ENCODE measurements at regions not wholly inside any gene's neighbourhood (a gene's known extent, or its start where the extent isn't known, plus 50 kb on each side); places are given as distances from the start of the nearest gene placed in this dataset.
"Not testable (repeated sequence)": the region's sequence is repeated elsewhere in the genome, so short reads cannot be mapped to it uniquely, and the experiment has no call there.

DNA sequence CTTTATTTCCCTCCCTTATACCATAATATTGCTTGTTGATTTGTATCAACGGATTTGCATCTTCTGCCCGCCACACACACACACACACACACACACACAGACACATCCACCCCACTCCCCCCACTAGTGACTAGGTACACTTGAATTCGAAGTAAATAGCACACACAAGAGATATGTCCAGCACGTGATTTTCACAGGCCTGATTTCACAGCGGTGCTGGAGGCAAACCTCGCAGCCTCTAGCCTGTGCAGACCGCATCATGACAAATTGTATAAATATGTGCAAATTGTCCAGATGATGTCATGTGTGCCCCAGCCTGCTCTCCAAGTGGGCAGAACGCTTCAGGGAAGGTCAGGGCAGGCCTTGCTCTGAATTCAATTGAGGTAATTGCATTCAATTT, 153.8 kb upstream of the TPTE start:
- TF ChIP-seq, protein P1, sequence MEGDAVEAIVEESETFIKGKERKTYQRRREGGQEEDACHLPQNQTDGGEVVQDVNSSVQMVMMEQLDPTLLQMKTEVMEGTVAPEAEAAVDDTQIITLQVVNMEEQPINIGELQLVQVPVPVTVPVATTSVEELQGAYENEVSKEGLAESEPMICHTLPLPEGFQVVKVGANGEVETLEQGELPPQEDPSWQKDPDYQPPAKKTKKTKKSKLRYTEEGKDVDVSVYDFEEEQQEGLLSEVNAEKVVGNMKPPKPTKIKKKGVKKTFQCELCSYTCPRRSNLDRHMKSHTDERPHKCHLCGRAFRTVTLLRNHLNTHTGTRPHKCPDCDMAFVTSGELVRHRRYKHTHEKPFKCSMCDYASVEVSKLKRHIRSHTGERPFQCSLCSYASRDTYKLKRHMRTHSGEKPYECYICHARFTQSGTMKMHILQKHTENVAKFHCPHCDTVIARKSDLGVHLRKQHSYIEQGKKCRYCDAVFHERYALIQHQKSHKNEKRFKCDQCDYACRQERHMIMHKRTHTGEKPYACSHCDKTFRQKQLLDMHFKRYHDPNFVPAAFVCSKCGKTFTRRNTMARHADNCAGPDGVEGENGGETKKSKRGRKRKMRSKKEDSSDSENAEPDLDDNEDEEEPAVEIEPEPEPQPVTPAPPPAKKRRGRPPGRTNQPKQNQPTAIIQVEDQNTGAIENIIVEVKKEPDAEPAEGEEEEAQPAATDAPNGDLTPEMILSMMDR (tag by site-specific recombination; IDR thresholded peaks at IDR 0.05) = not testable (repeated sequence)
- not testable (repeated sequence) for TF ChIP-seq ZNF292 (tag by site-specific recombination; IDR thresholded peaks at IDR 0.05; ENCODE audit: borderline replicate concordance, low read depth); YY1 (tag by site-specific recombination; IDR thresholded peaks at IDR 0.05); ZNF777 (tag by site-specific recombination; IDR thresholded peaks at IDR 0.05; ENCODE audit: borderline replicate concordance); ZNF624 (tag by site-specific recombination; IDR thresholded peaks at IDR 0.05); RBAK (tag by site-specific recombination; IDR thresholded peaks at IDR 0.05); ZNF501 (tag by site-specific recombination; IDR thresholded peaks at IDR 0.05); ZNF664 (tag by site-specific recombination; IDR thresholded peaks at IDR 0.05); GLIS1 (tag by site-specific recombination; IDR thresholded peaks at IDR 0.05); HOXA7 (CRISPR knock-in tag; IDR thresholded peaks at IDR 0.05; ENCODE audit: borderline replicate concordance); ZNF24 (tag by site-specific recombination; IDR thresholded peaks at IDR 0.05); ZSCAN30 (tag by site-specific recombination; IDR thresholded peaks at IDR 0.05)
- TF ChIP-seq, protein P2, sequence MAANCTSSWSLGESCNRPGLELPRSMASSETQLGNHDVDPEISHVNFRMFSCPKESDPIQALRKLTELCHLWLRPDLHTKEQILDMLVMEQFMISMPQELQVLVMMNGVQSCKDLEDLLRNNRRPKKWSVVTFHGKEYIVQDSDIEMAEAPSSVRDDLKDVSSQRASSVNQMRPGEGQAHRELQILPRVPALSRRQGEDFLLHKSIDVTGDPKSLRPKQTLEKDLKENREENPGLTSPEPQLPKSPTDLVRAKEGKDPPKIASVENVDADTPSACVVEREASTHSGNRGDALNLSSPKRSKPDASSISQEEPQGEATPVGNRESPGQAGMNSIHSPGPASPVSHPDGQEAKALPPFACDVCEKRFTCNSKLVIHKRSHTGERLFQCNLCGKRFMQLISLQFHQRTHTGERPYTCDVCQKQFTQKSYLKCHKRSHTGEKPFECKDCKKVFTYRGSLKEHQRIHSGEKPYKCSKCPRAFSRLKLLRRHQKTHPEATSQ (tag by site-specific recombination; IDR thresholded peaks at IDR 0.05) = not testable (repeated sequence)
- TF ChIP-seq, protein P3, sequence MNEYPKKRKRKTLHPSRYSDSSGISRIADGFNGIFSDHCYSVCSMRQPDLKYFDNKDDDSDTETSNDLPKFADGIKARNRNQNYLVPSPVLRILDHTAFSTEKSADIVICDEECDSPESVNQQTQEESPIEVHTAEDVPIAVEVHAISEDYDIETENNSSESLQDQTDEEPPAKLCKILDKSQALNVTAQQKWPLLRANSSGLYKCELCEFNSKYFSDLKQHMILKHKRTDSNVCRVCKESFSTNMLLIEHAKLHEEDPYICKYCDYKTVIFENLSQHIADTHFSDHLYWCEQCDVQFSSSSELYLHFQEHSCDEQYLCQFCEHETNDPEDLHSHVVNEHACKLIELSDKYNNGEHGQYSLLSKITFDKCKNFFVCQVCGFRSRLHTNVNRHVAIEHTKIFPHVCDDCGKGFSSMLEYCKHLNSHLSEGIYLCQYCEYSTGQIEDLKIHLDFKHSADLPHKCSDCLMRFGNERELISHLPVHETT (tag by site-specific recombination; IDR thresholded peaks at IDR 0.05) = not testable (repeated sequence)
